Lower leg skin (tissue), 4 donors: ENCODE measurements at regions not wholly inside any gene's neighbourhood (a gene's known extent, or its start where the extent isn't known, plus 50 kb on each side); places are given as distances from the start of the nearest gene placed in this dataset.

Source experiments
- DNase-seq, 2 donors: peaks; one replicate each; pipeline ENCODE4 v3.0.0-alpha.2; 2019; ENCODE audit warnings: low spot score in 2 of 2
- H3K4me3 ChIP-seq: fragments of 200-600 bp; sonication (generic); 2 replicates; pipeline ENCODE4 v1.5.1; 2017; ENCODE audit warnings: mild to moderate bottlenecking, low read depth; ENCODE audit not compliant: poor library complexity, severe bottlenecking
- CTCF ChIP-seq, 3 donors: fragments of 450-650 bp; IDR thresholded peaks; one replicate each; pipeline ENCODE4 v1.5.1; 2016; ENCODE audit warnings: antibody characterized with exemption in 3 of 3, mild to moderate bottlenecking in 3 of 3, moderate library complexity in 2 of 3
- POLR2A ChIP-seq, 2 donors: fragments of 450-650 bp; IDR thresholded peaks; one replicate each; pipeline ENCODE4 v1.6.1; 2016 to 2017; ENCODE audit warnings: antibody characterized with exemption in 2 of 2, mild to moderate bottlenecking in 1 of 2, moderate library complexity in 1 of 2
- WGBS, 2 donors: methylation state at CpG; one replicate each; pipeline ENCODE4 v1.1.5; 2018; 5-methylcytosine and 5-hydroxymethylcytosine counted together
- intact Hi-C: fragments of 100-400 bp; cut with DNase I; formaldehyde crosslinking; loops from one replicate; pipeline ENCODE4 v1.15.0; 2023; ENCODE audit warnings: low total_unique reads

GRCh38 chr4:30838331-30838730 is 118.2 kb downstream of the PCDH7 start:
- no peak overlapping the region for H3K4me3 ChIP-seq
- DNase-seq = no peak
- WGBS, 2 donors = 79 to 85% methylated on average over 3 of the region's 3 CpGs
- intact Hi-C loops = no loop called here
- no peak for TF ChIP-seq CTCF (IDR thresholded peaks at IDR 0.05)
- no peak for TF ChIP-seq POLR2A (IDR thresholded peaks at IDR 0.05)

GRCh38 chr4:30839583-30840520 is 119.7 kb downstream of the PCDH7 start:
- H3K4me3 ChIP-seq = no peak overlapping the region
- DNase-seq = no peak
- no peak for TF ChIP-seq CTCF (IDR thresholded peaks at IDR 0.05)
- no peak for TF ChIP-seq POLR2A (IDR thresholded peaks at IDR 0.05)
- intact Hi-C loops = no loop called here
- WGBS, 2 donors = 36 to 41% methylated on average over 6 of the region's 6 CpGs

DNA sequence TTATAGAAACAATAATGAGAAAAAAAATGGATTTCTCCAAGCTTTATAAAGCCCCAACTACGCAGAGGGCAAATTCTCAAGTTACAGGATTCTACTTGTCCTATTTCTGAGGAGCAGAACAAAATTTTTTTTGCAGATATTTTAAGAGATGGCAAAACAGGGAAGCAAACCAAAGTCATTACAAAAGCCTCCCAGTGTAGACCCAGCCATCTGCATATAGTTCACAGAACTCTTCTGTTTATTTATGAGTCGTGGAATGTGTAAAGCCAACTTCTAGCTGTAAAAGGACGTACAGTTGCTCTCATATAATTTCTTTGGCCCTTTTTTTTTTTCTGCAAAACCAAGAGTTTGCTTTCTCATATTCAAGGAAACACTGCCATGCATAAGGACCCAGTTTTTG is 120.4 kb downstream of the PCDH7 start:
- H3K4me3 ChIP-seq = no peak overlapping the region
- 48 to 54% methylated on average over 3 of the region's 3 CpGs for WGBS, 2 donors
- no peak for DNase-seq
- intact Hi-C loops = no loop called here
- TF ChIP-seq POLR2A (IDR thresholded peaks at IDR 0.05) (no peak), CTCF (IDR thresholded peaks at IDR 0.05) (no peak)

- DNase-seq = no peak
- intact Hi-C loops = no loop called here
- TF ChIP-seq POLR2A (IDR thresholded peaks at IDR 0.05) (no peak), CTCF (IDR thresholded peaks at IDR 0.05) (no peak)
- 91% methylated on average over 1 of the region's 1 CpG for WGBS, 2 donors
- no peak overlapping the region for H3K4me3 ChIP-seq
Observed at GRCh38 chr4:30842142-30842541, 122.0 kb downstream of the PCDH7 start.

- intact Hi-C loops = no loop called here
- 87 to 91% methylated on average over 6 of the region's 6 CpGs for WGBS, 2 donors
- TF ChIP-seq POLR2A (IDR thresholded peaks at IDR 0.05) = no peak
- no peak for TF ChIP-seq CTCF (IDR thresholded peaks at IDR 0.05)
- no peak overlapping the region for H3K4me3 ChIP-seq
- no peak for DNase-seq
Observed at GRCh38 chr4:30842689-30843088, 122.5 kb downstream of the PCDH7 start.
